GM12878 (cell line): ENCODE measurements at regions not wholly inside any gene's neighbourhood (a gene's known extent, or its start where the extent isn't known, plus 50 kb on each side); places are given as distances from the start of the nearest gene placed in this dataset.

Experiments used
- ATAC-seq: fragments of 200-7000 bp; cut with Tn5 transposase; 3 replicates; pipeline ENCODE4 v1.9.1; 2020; ENCODE audit warnings: mild to moderate bottlenecking, moderate library complexity
- BruUV-seq: library from RNA; stranded (reverse); fragments of 400-500 nt; replicated peaks from 2 replicates; lab custom pipeline; 2021; lab: Mats Ljungman, UMichigan
- CTCF ChIA-PET: fragments of 300-600 bp; sonication (Branson Sonifier 250); formaldehyde crosslinking; extraction: SDS; loops from one replicate; lab custom pipeline; 2021; ENCODE audit warnings: inconsistent platforms; lab: Yijun Ruan, JAX
- POLR2A ChIA-PET: fragments of 350-600 bp; formaldehyde crosslinking; extraction: SDS; loops from one replicate; lab custom pipeline; 2021; ENCODE audit warnings: inconsistent platforms; lab: Charles Lee
- RAD21 ChIA-PET: fragments of 300-600 bp; sonication (Branson Sonifier 250); formaldehyde crosslinking; loops from one replicate; lab custom pipeline; 2023; ENCODE audit warnings: antibody characterized with exemption; ENCODE audit not compliant: unreplicated experiment; lab: Charles Lee
- SMC1A ChIA-PET: fragments of 300-600 bp; sonication (Branson Sonifier 250); formaldehyde crosslinking; loops from one replicate; lab custom pipeline; 2023; ENCODE audit not compliant: unreplicated experiment, uncharacterized antibody; lab: Charles Lee
- DNase-seq: peaks from one replicate; pipeline ENCODE4 v3.0.0-alpha.2; 2011; ENCODE audit warnings: low read depth, low spot score
- FAIRE-seq: peaks from 3 replicates; lab custom pipeline; 2011; peaks lifted over from hg19 to GRCh38; lab: Jason Lieb, UNC
- H2AFZ ChIP-seq: 2 replicates; pipeline ENCODE4 v1.6.0; 2011; ENCODE audit warnings: low read depth, low read length, control low read depth; ENCODE audit not compliant: control insufficient read depth
- H3K27ac ChIP-seq: 2 replicates; pipeline ENCODE4 v1.5.1; 2011; ENCODE audit warnings: control low read depth; ENCODE audit not compliant: control insufficient read depth, insufficient read depth
- H3K27me3 ChIP-seq, 2 experiments: replicated peaks in 1 of 2; 2 replicates each; pipeline versions ENCODE4 v1.6.0 to v1.6.1; 2011; ENCODE audit warnings: low read length in 1 of 2; ENCODE audit not compliant: control insufficient read depth in 2 of 2, insufficient read depth in 2 of 2
- H3K36me3 ChIP-seq, 2 experiments: 2 replicates each; pipeline ENCODE4 v1.5.1; 2011; ENCODE audit warnings: low read length in 1 of 2; ENCODE audit not compliant: control insufficient read depth in 2 of 2, insufficient read depth in 2 of 2
- H3K4me1 ChIP-seq: 2 replicates; pipeline ENCODE4 v1.6.1; 2011; ENCODE audit warnings: mild to moderate bottlenecking, low read length, moderate library complexity, mixed read lengths; ENCODE audit not compliant: control insufficient read depth, insufficient read depth
- H3K4me2 ChIP-seq: 2 replicates; pipeline ENCODE4 v1.6.0; 2011; ENCODE audit warnings: control low read depth; ENCODE audit not compliant: control insufficient read depth, insufficient read depth
- H3K4me3 ChIP-seq: fragments of 200-600 bp; sonication (generic); 2 replicates; pipeline ENCODE4 v1.5.1; 2016
- H3K79me2 ChIP-seq: 2 replicates; pipeline ENCODE4 v1.6.0; 2011; ENCODE audit warnings: low read length; ENCODE audit not compliant: control insufficient read depth, insufficient read depth
- H3K9ac ChIP-seq: 2 replicates; pipeline ENCODE4 v1.8.0; 2011; ENCODE audit warnings: low read length, control low read depth, mixed read lengths; ENCODE audit not compliant: control insufficient read depth, insufficient read depth
- H3K9me3 ChIP-seq: replicated peaks from 3 replicates; pipeline ENCODE4 v1.5.1; 2011; ENCODE audit warnings: mild to moderate bottlenecking, low read length; ENCODE audit not compliant: control insufficient read depth, insufficient read depth
- H4K20me1 ChIP-seq: 2 replicates; pipeline ENCODE4 v1.6.0; 2011; ENCODE audit not compliant: control insufficient read depth, insufficient read depth
- BCL11A ChIP-seq: IDR thresholded peaks from 2 replicates; pipeline ENCODE4 v1.6.1; 2011; ENCODE audit warnings: low read depth, low read length
- BHLHE40 ChIP-seq, 2 experiments: fragments of 450-650 bp in 1 of 2; IDR thresholded peaks; 2 replicates each; pipeline ENCODE4 v1.6.1; 2011 to 2017; ENCODE audit warnings: low read depth in 2 of 2, borderline replicate concordance in 1 of 2, improper control_type of control experiment in 1 of 2, low read length in 1 of 2, mild to moderate bottlenecking in 1 of 2
- CHD1 ChIP-seq: IDR thresholded peaks from 2 replicates; pipeline ENCODE4 v1.6.1; 2012; ENCODE audit warnings: low read depth, low read length, improper control_type of control experiment
- EED ChIP-seq: sonication (generic); IDR thresholded peaks from 2 replicates; pipeline ENCODE4 v1.6.1; 2016; ENCODE audit warnings: antibody characterized with exemption, low read depth
- EGR1 ChIP-seq, 2 experiments: IDR thresholded peaks; 1 replicate in 1 of 2; 2 replicates in 1 of 2; pipeline ENCODE4 v1.6.1; 2011 to 2012; ENCODE audit warnings: low read depth in 2 of 2, low read length in 2 of 2, borderline replicate concordance in 1 of 2, mild to moderate bottlenecking in 1 of 2, moderate library complexity in 1 of 2
- GABPA ChIP-seq: IDR thresholded peaks from 2 replicates; pipeline ENCODE4 v1.6.1; 2014; ENCODE audit warnings: antibody characterized with exemption, low read depth, mild to moderate bottlenecking, inconsistent platforms
- HDGF ChIP-seq: fragments of 450-650 bp; IDR thresholded peaks from 2 replicates; pipeline ENCODE4 v1.6.1; 2016; ENCODE audit warnings: antibody characterized with exemption
- NR2C1 ChIP-seq: fragments of 450-650 bp; IDR thresholded peaks from 2 replicates; pipeline ENCODE4 v1.6.1; 2017; ENCODE audit warnings: antibody characterized with exemption, mild to moderate bottlenecking, moderate library complexity
- POLR2A ChIP-seq: IDR thresholded peaks from 2 replicates; pipeline ENCODE4 v1.6.1; 2011; ENCODE audit warnings: low read depth, mild to moderate bottlenecking, low read length
- RAD21 ChIP-seq: IDR thresholded peaks from 2 replicates; pipeline ENCODE4 v1.6.1; 2011; ENCODE audit warnings: mild to moderate bottlenecking, low read depth, low read length, moderate library complexity; ENCODE audit not compliant: insufficient read depth
- RAD51 ChIP-seq: fragments of 450-650 bp; IDR thresholded peaks from 2 replicates; pipeline ENCODE4 v1.6.1; 2016; ENCODE audit warnings: moderate library complexity, mild to moderate bottlenecking, inconsistent platforms
- RB1 ChIP-seq: fragments of 450-650 bp; formaldehyde crosslinking; IDR thresholded peaks from 2 replicates; pipeline ENCODE4 v1.6.1; 2017; ENCODE audit warnings: mild to moderate bottlenecking, borderline replicate concordance
- SREBF2 ChIP-seq: IDR thresholded peaks from 2 replicates; pipeline ENCODE4 v1.6.1; 2012; ENCODE audit warnings: mild to moderate bottlenecking, low read length
- TARDBP ChIP-seq: IDR thresholded peaks from 2 replicates; pipeline ENCODE4 v1.6.1; 2016; ENCODE audit warnings: borderline replicate concordance
- WGBS: methylation state at CpG from one replicate; pipeline ENCODE4 v1.1.6; 2016; ENCODE audit warnings: low lambda C conversion rate; ENCODE audit not compliant: insufficient replicate concordance, insufficient coverage; ENCODE audit errors: missing lambda C conversion rate; 5-methylcytosine and 5-hydroxymethylcytosine counted together
- in situ Hi-C: fragments of 300-500 bp; cut with MboI; formaldehyde crosslinking; loops from 9 replicates; pipeline ENCODE4 v1.14.3; 2018; ENCODE audit warnings: mixed read lengths
- intact Hi-C: fragments of 100-400 bp; cut with micrococcal nuclease; formaldehyde crosslinking; loops from one replicate; pipeline ENCODE4 v1.14.2; 2022; ENCODE audit not compliant: unreplicated experiment
- TF ChIP-seq, protein P1 (sequence below): fragments of 450-650 bp; IDR thresholded peaks from 2 replicates; pipeline ENCODE4 v1.6.1; 2018; ENCODE audit warnings: borderline replicate concordance, mild to moderate bottlenecking; ENCODE audit not compliant: partially characterized antibody
- TF ChIP-seq, protein P2 (sequence below): fragments of 450-650 bp; IDR thresholded peaks from 2 replicates; pipeline ENCODE4 v1.6.1; 2017; ENCODE audit warnings: mild to moderate bottlenecking, moderate library complexity

DNA sequence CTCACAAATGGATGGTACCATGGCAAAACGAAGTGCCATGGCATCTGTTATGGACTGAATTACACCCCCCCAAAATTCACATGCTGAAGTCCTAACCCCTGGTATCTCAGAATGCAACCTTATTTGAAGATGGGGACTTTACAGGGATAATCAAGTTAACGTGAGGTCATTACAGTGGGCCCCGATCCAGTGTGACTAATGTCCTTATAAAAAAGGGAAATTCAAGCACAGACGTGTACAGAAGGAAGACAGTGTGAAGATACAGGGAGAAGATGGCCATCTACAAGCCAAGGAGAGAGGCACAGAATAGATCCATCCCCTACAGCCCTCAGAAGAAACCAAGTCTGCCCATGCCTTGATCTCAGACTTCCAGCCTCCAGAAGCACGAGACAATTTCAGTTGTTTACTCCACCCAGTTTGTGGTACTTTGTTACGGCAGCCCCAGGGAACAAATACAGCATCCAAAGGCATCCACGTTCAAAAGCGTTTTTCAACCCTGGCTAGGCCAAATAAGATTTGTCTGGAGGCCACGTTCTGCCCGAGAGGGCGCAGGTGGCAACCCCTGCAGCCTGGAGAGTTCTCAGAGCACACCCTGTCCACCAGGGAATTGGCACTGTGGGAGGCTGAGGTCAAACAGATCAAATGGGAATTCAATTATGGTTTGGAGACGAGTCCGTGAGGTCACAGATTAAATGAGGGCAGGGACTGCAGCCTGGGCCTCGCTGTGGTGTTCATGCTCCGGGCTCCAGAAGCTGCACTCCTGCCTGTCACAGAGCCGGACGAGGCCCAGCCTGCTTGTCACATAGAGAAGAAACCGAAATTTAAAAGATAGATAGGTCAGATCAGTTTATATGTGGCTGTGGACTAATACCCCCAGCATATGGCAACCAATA lies 494.8 kb downstream of the SHQ1 start (continued):
- TF ChIP-seq, protein P1, sequence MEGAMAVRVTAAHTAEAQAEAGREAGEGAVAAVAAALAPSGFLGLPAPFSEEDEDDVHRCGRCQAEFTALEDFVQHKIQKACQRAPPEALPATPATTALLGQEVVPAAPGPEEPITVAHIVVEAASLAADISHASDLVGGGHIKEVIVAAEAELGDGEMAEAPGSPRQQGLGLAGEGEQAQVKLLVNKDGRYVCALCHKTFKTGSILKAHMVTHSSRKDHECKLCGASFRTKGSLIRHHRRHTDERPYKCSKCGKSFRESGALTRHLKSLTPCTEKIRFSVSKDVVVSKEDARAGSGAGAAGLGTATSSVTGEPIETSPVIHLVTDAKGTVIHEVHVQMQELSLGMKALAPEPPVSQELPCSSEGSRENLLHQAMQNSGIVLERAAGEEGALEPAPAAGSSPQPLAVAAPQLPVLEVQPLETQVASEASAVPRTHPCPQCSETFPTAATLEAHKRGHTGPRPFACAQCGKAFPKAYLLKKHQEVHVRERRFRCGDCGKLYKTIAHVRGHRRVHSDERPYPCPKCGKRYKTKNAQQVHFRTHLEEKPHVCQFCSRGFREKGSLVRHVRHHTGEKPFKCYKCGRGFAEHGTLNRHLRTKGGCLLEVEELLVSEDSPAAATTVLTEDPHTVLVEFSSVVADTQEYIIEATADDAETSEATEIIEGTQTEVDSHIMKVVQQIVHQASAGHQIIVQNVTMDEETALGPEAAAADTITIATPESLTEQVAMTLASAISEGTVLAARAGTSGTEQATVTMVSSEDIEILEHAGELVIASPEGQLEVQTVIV = no peak
- TF ChIP-seq BCL11A = no peak
- no peak for TF ChIP-seq RAD21
- no peak for TF ChIP-seq EGR1 (IDR thresholded peaks at IDR 0.05; ENCODE audit: borderline replicate concordance in 1 of 2, low read depth in 2 of 2, low read length in 2 of 2)
- no peak for TF ChIP-seq NR2C1
- TF ChIP-seq, all 136 proteins: peak for 0

DNA sequence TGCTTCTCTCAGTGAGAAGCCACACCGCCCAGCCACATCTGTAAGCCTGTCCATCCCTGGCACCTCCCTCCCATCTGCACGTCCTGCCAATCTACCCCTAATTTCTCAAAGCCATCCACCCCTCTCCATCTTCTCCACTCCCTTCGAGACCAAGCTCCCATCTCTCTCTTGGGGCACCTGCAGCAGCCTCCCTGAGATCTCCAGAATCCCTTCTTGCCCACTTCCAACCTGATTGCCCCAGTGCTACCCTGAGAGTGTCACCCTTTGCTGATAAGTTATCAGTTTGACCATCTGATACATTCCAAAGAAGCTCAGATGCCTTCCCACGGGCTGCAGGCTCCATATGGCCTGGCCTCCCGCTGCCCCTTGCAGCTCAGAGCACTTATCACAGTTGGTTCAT lies 496.1 kb downstream of the SHQ1 start:
- intact Hi-C loops (no loop called here), in situ Hi-C loops (no loop called here)
- 30% methylated on average over 5 of the region's 5 CpGs for WGBS
- no peak for DNase-seq
- FAIRE-seq = no peak
- Histone ChIP-seq H3K27me3 (no peaks in the 10 kb centered on the region), H3K9ac (no peak overlapping the region), H3K27ac (no peak overlapping the region), H2AFZ (no peak overlapping the region), H3K9me3 (peaks cover 4% of the 10 kb centered on the region; the same call in 1 of the 3 replicates), H3K4me3 (no peak overlapping the region), H3K4me1 (peaks cover 11% of the 10 kb centered on the region), H4K20me1 (no peaks in the 10 kb centered on the region), H3K36me3 (no peaks in the 10 kb centered on the region), H3K4me2 (no peak overlapping the region), H3K79me2 (no peaks in the 10 kb centered on the region)
- RAD21 ChIA-PET = no interaction called here
- no peak for ATAC-seq
- SMC1A ChIA-PET = no interaction called here
- POLR2A ChIA-PET = no interaction called here
- BruUV-seq = no TSS peak
- CTCF ChIA-PET = no interaction called here
- no peak for TF ChIP-seq POLR2A
- TF ChIP-seq SREBF2 = no peak
- no peak for TF ChIP-seq HDGF
- TF ChIP-seq, protein P2, sequence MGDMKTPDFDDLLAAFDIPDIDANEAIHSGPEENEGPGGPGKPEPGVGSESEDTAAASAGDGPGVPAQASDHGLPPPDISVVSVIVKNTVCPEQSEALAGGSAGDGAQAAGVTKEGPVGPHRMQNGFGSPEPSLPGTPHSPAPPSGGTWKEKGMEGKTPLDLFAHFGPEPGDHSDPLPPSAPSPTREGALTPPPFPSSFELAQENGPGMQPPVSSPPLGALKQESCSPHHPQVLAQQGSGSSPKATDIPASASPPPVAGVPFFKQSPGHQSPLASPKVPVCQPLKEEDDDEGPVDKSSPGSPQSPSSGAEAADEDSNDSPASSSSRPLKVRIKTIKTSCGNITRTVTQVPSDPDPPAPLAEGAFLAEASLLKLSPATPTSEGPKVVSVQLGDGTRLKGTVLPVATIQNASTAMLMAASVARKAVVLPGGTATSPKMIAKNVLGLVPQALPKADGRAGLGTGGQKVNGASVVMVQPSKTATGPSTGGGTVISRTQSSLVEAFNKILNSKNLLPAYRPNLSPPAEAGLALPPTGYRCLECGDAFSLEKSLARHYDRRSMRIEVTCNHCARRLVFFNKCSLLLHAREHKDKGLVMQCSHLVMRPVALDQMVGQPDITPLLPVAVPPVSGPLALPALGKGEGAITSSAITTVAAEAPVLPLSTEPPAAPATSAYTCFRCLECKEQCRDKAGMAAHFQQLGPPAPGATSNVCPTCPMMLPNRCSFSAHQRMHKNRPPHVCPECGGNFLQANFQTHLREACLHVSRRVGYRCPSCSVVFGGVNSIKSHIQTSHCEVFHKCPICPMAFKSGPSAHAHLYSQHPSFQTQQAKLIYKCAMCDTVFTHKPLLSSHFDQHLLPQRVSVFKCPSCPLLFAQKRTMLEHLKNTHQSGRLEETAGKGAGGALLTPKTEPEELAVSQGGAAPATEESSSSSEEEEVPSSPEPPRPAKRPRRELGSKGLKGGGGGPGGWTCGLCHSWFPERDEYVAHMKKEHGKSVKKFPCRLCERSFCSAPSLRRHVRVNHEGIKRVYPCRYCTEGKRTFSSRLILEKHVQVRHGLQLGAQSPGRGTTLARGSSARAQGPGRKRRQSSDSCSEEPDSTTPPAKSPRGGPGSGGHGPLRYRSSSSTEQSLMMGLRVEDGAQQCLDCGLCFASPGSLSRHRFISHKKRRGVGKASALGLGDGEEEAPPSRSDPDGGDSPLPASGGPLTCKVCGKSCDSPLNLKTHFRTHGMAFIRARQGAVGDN = no peak
- no peak for TF ChIP-seq BHLHE40 (IDR thresholded peaks at IDR 0.05; ENCODE audit: borderline replicate concordance in 1 of 2, low read depth in 2 of 2, low read length in 1 of 2)
- TF ChIP-seq EED = no peak
- no peak for TF ChIP-seq CHD1
- no peak for TF ChIP-seq GABPA
- no peak for TF ChIP-seq RB1
- TF ChIP-seq RAD51 = no peak
- no peak for TF ChIP-seq TARDBP
